K562 (cell line): ENCODE measurements at regions not wholly inside any gene's neighbourhood (a gene's known extent, or its start where the extent isn't known, plus 50 kb on each side); places are given as distances from the start of the nearest gene placed in this dataset.

Experiments used
- ATAC-seq: fragments of 200-7000 bp; cut with Tn5 transposase; 3 replicates; pipeline ENCODE4 v1.9.1; 2020; ENCODE audit warnings: moderate library complexity
- BruUV-seq: library from RNA; stranded (reverse); fragments of 400-500 nt; replicated peaks from 2 replicates; lab custom pipeline; 2021; lab: Mats Ljungman, UMichigan
- CTCF ChIA-PET: fragments of 300-600 bp; formaldehyde crosslinking; extraction: SDS; loops from one replicate; lab custom pipeline; 2021; ENCODE audit warnings: low intra/inter-chr PET ratio; lab: Yijun Ruan, JAX
- POLR2A ChIA-PET: fragments of 300-600, 350-650 bp; sonication (Branson Sonifier 250); formaldehyde crosslinking; extraction: SDS; loops from one replicate; lab custom pipeline; 2021; ENCODE audit warnings: antibody characterized with exemption, inconsistent platforms; lab: Yijun Ruan, JAX
- DNase-seq, 4 experiments: peaks; one replicate each; pipeline versions ENCODE4 v3.0.0 to v3.0.0-alpha.2; 2011 to 2018; ENCODE audit warnings: low spot score in 3 of 4, mixed read lengths in 3 of 4; ENCODE audit errors: extremely low read depth in 1 of 4
- FAIRE-seq: peaks from 2 replicates; lab custom pipeline; 2011; peaks lifted over from hg19 to GRCh38; lab: Jason Lieb, UNC
- H2AFZ ChIP-seq: 2 replicates; pipeline ENCODE4 v1.6.0; 2011; ENCODE audit warnings: low read depth, low read length, control low read depth, inconsistent platforms
- H3K27ac ChIP-seq: fragments of 200-600 bp; 3 replicates; pipeline ENCODE4 v1.8.0; 2011; ENCODE audit warnings: low read depth, mild to moderate bottlenecking, control low read depth, inconsistent platforms, low read length, moderate library complexity, mixed read lengths; ENCODE audit errors: extremely low read depth
- H3K27me3 ChIP-seq, 2 experiments: fragments of 300-600 bp in 1 of 2; 2 replicates in 1 of 2; 3 replicates in 1 of 2; pipeline versions ENCODE4 v1.6.0 to v1.8.0; 2011; ENCODE audit warnings: inconsistent platforms in 2 of 2, low read length in 2 of 2, mild to moderate bottlenecking in 1 of 2, mixed read lengths in 1 of 2, moderate library complexity in 1 of 2; ENCODE audit not compliant: control insufficient read depth in 2 of 2, insufficient read depth in 2 of 2
- H3K36me3 ChIP-seq: fragments of 300-600 bp; 3 replicates; pipeline ENCODE4 v1.8.0; 2011; ENCODE audit warnings: mild to moderate bottlenecking, low read length, inconsistent platforms; ENCODE audit not compliant: control insufficient read depth, insufficient read depth
- H3K4me1 ChIP-seq, 2 experiments: fragments of 200-600 bp in 1 of 2; replicated peaks in 1 of 2; 2 replicates in 1 of 2; 3 replicates in 1 of 2; pipeline versions ENCODE4 v1.5.1 to v1.8.0; 2011; ENCODE audit warnings: inconsistent platforms in 2 of 2, low read length in 2 of 2, mild to moderate bottlenecking in 1 of 2, mixed read lengths in 1 of 2, moderate library complexity in 1 of 2; ENCODE audit not compliant: control insufficient read depth in 2 of 2, insufficient read depth in 2 of 2
- H3K4me2 ChIP-seq: 2 replicates; pipeline ENCODE4 v1.6.1; 2011; ENCODE audit warnings: low read length, control low read depth, inconsistent platforms, mixed read lengths; ENCODE audit not compliant: insufficient read depth
- H3K4me3 ChIP-seq: fragments of 200-600 bp; sonication (generic), shearing (Covaris generic); 2 replicates; pipeline ENCODE4 v1.5.1; 2016; ENCODE audit warnings: control low read depth, inconsistent platforms
- H3K79me2 ChIP-seq: fragments of 200-600 bp; 3 replicates; pipeline ENCODE4 v1.8.0; 2011; ENCODE audit warnings: low read length, inconsistent platforms; ENCODE audit not compliant: control insufficient read depth, insufficient read depth
- H3K9ac ChIP-seq, 2 experiments: 2 replicates each; pipeline versions ENCODE4 v1.6.0 to v1.6.1; 2011; ENCODE audit warnings: low read depth in 2 of 2, low read length in 2 of 2, control low read depth in 1 of 2, inconsistent platforms in 1 of 2, mild to moderate bottlenecking in 1 of 2, mixed read lengths in 1 of 2; ENCODE audit not compliant: insufficient read depth in 1 of 2
- H3K9me1 ChIP-seq: one replicate; pipeline ENCODE4 v1.6.0; 2011; ENCODE audit warnings: inconsistent platforms, mild to moderate bottlenecking, low read length, moderate library complexity; ENCODE audit not compliant: control insufficient read depth, insufficient read depth
- H3K9me3 ChIP-seq: replicated peaks from 2 replicates; pipeline ENCODE4 v1.5.1; 2011; ENCODE audit warnings: low read depth, low read length, inconsistent platforms; ENCODE audit not compliant: control insufficient read depth, insufficient read depth
- H4K20me1 ChIP-seq: replicated peaks from 2 replicates; pipeline ENCODE4 v1.6.1; 2011; ENCODE audit warnings: low read length, inconsistent platforms, mixed read lengths; ENCODE audit not compliant: control insufficient read depth, insufficient read depth
- ARID2 ChIP-seq: fragments of 450-650 bp; IDR thresholded peaks from 2 replicates; pipeline ENCODE4 v1.6.1; 2017; ENCODE audit warnings: antibody characterized with exemption, mild to moderate bottlenecking
- CBX5 ChIP-seq: IDR thresholded peaks from 2 replicates; pipeline ENCODE4 v1.6.1; 2014; ENCODE audit warnings: low read depth, borderline replicate concordance
- FOXK2 ChIP-seq, 2 experiments: fragments of 450-650 bp; IDR thresholded peaks in 1 of 2; conservative IDR thresholded peaks in 1 of 2; 2 replicates each; pipeline ENCODE4 v1.6.1; 2016; ENCODE audit warnings: low read depth in 2 of 2, mild to moderate bottlenecking in 1 of 2
- PCBP1 ChIP-seq: fragments of 200-400 bp; formaldehyde crosslinking; IDR thresholded peaks from 2 replicates; pipeline ENCODE4 v1.6.1; 2018; ENCODE audit warnings: mild to moderate bottlenecking, low read depth, low read length; ENCODE audit not compliant: poor library complexity, severe bottlenecking
- PHF20 ChIP-seq: fragments of 450-650 bp; IDR thresholded peaks from 2 replicates; pipeline ENCODE4 v1.6.1; 2018; ENCODE audit not compliant: partially characterized antibody
- POLR3A ChIP-seq: IDR thresholded peaks from 2 replicates; pipeline ENCODE4 v1.6.1; 2011; ENCODE audit warnings: borderline replicate concordance, mild to moderate bottlenecking, moderate library complexity; ENCODE audit not compliant: insufficient read length, insufficient read depth; ENCODE audit errors: extremely low read depth
- REST ChIP-seq, 2 experiments: fragments of 450-650 bp; formaldehyde crosslinking in 1 of 2; IDR thresholded peaks; 2 replicates each; pipeline versions ENCODE4 v1.4.0 to v1.6.1; 2014 to 2020; ENCODE audit warnings: mild to moderate bottlenecking in 2 of 2, borderline replicate concordance in 1 of 2, low read depth in 1 of 2
- SMAD4 ChIP-seq: fragments of 250-450 bp; sonication (Bioruptor Pico); conservative IDR thresholded peaks from 2 replicates; pipeline ENCODE4 v1.8.0; 2021; ENCODE audit warnings: inconsistent platforms, mild to moderate bottlenecking, moderate library complexity
- WGBS: fragments of 100-300 bp; shearing (Covaris generic); methylation state at CpG from one replicate; pipeline ENCODE4 v1.1.6; 2016; ENCODE audit warnings: low coverage, mixed read lengths; ENCODE audit not compliant: insufficient coverage; ENCODE audit errors: missing lambda C conversion rate; 5-methylcytosine and 5-hydroxymethylcytosine counted together
- in situ Hi-C: fragments of 300-500 bp; cut with MboI; formaldehyde crosslinking; loops from 4 replicates; pipeline ENCODE4 v1.15.0; 2018; ENCODE audit warnings: inconsistent platforms, mixed read lengths
- intact Hi-C: fragments of 100-400 bp; cut with micrococcal nuclease; formaldehyde crosslinking; loops from 2 replicates; pipeline ENCODE4 v1.14.2; 2022

- no TSS peak for BruUV-seq
- Histone ChIP-seq H2AFZ (no peak overlapping the region), H3K4me2 (no peak overlapping the region), H3K27ac (no peak overlapping the region), H3K9me3 (no peaks in the 10 kb centered on the region), H4K20me1 (no peaks in the 10 kb centered on the region), H3K9ac (no peak overlapping the region), H3K27me3 (0 out of 5 replicates have a peak, but pooled peaks cover 0 to 2% of the 10 kb centered on the region in 2 experiments), H3K4me1 (no peaks in the 10 kb centered on the region), H3K9me1 (no peaks in the 10 kb centered on the region), H3K79me2 (no peaks in the 10 kb centered on the region), H3K36me3 (no peaks in the 10 kb centered on the region), H3K4me3 (no peak overlapping the region)
- ATAC-seq: no peak
- ChIA-PET CTCF (interaction anchor here (0.8 to 2.1 kb wide), 3 partner anchors 58 to 285 kb away, joined by 4 to 20 read pairs (median 8); no protein-coding TSS in a partner anchor), POLR2A (no interaction called here)
- DNase-seq: no peak
- 1% methylated on average over 8 of the region's 8 CpGs for WGBS
- in situ Hi-C loops: loop anchor here (10.0 to 25.0 kb wide), 3 partner anchors 224 to 912 kb away; no protein-coding TSS in a partner anchor
- no peak for FAIRE-seq
- TF ChIP-seq CBX5 (no peak), ARID2 (no peak), PHF20 (no peak), POLR3A (no peak), FOXK2 (conservative IDR thresholded peaks at IDR 0.05 in 1 of 2, IDR thresholded peaks at IDR 0.05 in 1 of 2; ENCODE audit: low read depth in 2 of 2) (no peak), SMAD4 (CRISPR knock-in tag) (no peak), PCBP1 (no peak), REST (IDR thresholded peaks at IDR 0.05; ENCODE audit: borderline replicate concordance) (no peak), REST (CRISPR knock-in tag; IDR thresholded peaks at IDR 0.05; ENCODE audit: low read depth) (no peak)
- intact Hi-C loops: loop anchor here (5.0 to 10.0 kb wide), 4 partner anchors 134 to 1067 kb away; partner anchors contain the start of gene MARCHF7
Observed at GRCh38 chr2:158900345-158900744, 68.1 kb upstream of the TANC1 start.
